H9 (cell line): ENCODE measurements at regions not wholly inside any gene's neighbourhood (a gene's known extent, or its start where the extent isn't known, plus 50 kb on each side); places are given as distances from the start of the nearest gene placed in this dataset.

Experiments
- DNase-seq: peaks from one replicate; pipeline ENCODE4 v3.0.0-alpha.2; 2017
- H2AFZ ChIP-seq: one replicate; pipeline ENCODE4 v1.6.1; 2013; ENCODE audit warnings: mild to moderate bottlenecking, low read length, control low read depth, moderate library complexity
- H2AK5ac ChIP-seq: 2 replicates; pipeline ENCODE4 v1.6.1; 2013; ENCODE audit warnings: low read length, control low read depth, mixed read lengths; ENCODE audit not compliant: insufficient read length
- H2BK120ac ChIP-seq: one replicate; pipeline ENCODE4 v1.6.1; 2013; ENCODE audit warnings: low read depth, mild to moderate bottlenecking, low read length, control low read depth, inconsistent platforms; ENCODE audit not compliant: poor library complexity, severe bottlenecking
- H2BK12ac ChIP-seq: 2 replicates; pipeline ENCODE4 v1.6.1; 2013; ENCODE audit warnings: low read length, control low read depth, mixed read lengths, low read depth; ENCODE audit not compliant: insufficient read length
- H2BK15ac ChIP-seq: 2 replicates; pipeline ENCODE4 v1.6.1; 2013; ENCODE audit warnings: low read depth, low read length, control low read depth
- H2BK20ac ChIP-seq: one replicate; pipeline ENCODE4 v1.6.1; 2013; ENCODE audit warnings: low read depth, mild to moderate bottlenecking, low read length, control low read depth, inconsistent platforms; ENCODE audit not compliant: poor library complexity, severe bottlenecking
- H2BK5ac ChIP-seq: 2 replicates; pipeline ENCODE4 v1.6.1; 2013; ENCODE audit warnings: low read length, control low read depth, mixed read lengths; ENCODE audit not compliant: insufficient read length
- H3K14ac ChIP-seq: 2 replicates; pipeline ENCODE4 v1.6.1; 2013; ENCODE audit warnings: low read length, control low read depth; ENCODE audit not compliant: insufficient read depth
- H3K18ac ChIP-seq: 2 replicates; pipeline ENCODE4 v1.6.1; 2013; ENCODE audit warnings: low read depth, mild to moderate bottlenecking, mixed read lengths, low read length, control low read depth; ENCODE audit not compliant: insufficient read length
- H3K23ac ChIP-seq: 2 replicates; pipeline ENCODE4 v1.6.1; 2013; ENCODE audit warnings: low read length, control low read depth, mixed read lengths, low read depth; ENCODE audit not compliant: insufficient read length
- H3K23me2 ChIP-seq: 2 replicates; pipeline ENCODE4 v1.6.1; 2013; ENCODE audit warnings: low read depth, mild to moderate bottlenecking, mixed read lengths, low read length, control low read depth; ENCODE audit not compliant: insufficient read length, poor library complexity, severe bottlenecking
- H3K27ac ChIP-seq: 2 replicates; pipeline ENCODE4 v1.5.1; 2013; ENCODE audit warnings: low read length, control low read depth, mixed read lengths, low read depth; ENCODE audit not compliant: insufficient read length
- H3K27me3 ChIP-seq: 2 replicates; pipeline ENCODE4 v1.6.1; 2013; ENCODE audit warnings: low read length, control low read depth, inconsistent platforms; ENCODE audit not compliant: insufficient read depth
- H3K4ac ChIP-seq: 2 replicates; pipeline ENCODE4 v1.6.1; 2013; ENCODE audit warnings: low read depth, mild to moderate bottlenecking, control low read depth, inconsistent platforms, low read length, moderate library complexity
- H3K4me1 ChIP-seq: 2 replicates; pipeline ENCODE4 v1.6.1; 2013; ENCODE audit warnings: low read length, control low read depth, inconsistent platforms; ENCODE audit not compliant: insufficient read depth
- H3K4me2 ChIP-seq: 2 replicates; pipeline ENCODE4 v1.6.1; 2013; ENCODE audit warnings: low read length, control low read depth, mixed read lengths; ENCODE audit not compliant: insufficient read length, insufficient read depth
- H3K56ac ChIP-seq: 2 replicates; pipeline ENCODE4 v1.6.1; 2013; ENCODE audit warnings: low read depth, mild to moderate bottlenecking, mixed read lengths, low read length, control low read depth; ENCODE audit not compliant: insufficient read length
- H3K79me1 ChIP-seq: 2 replicates; pipeline ENCODE4 v1.6.1; 2013; ENCODE audit warnings: low read depth, mild to moderate bottlenecking, moderate library complexity, low read length, control low read depth, inconsistent platforms; ENCODE audit not compliant: insufficient read depth, poor library complexity, severe bottlenecking
- H3K79me2 ChIP-seq: 2 replicates; pipeline ENCODE4 v1.6.1; 2013; ENCODE audit warnings: low read length, control low read depth, inconsistent platforms; ENCODE audit not compliant: insufficient read depth
- H3K9ac ChIP-seq: 2 replicates; pipeline ENCODE4 v1.6.1; 2013; ENCODE audit warnings: low read length, control low read depth, mixed read lengths; ENCODE audit not compliant: insufficient read length; ENCODE audit errors: extremely low read depth
- H3K9me3 ChIP-seq: one replicate; pipeline ENCODE4 v1.6.1; 2013; ENCODE audit warnings: low read depth, low read length, inconsistent platforms; ENCODE audit not compliant: control insufficient read depth
- H3T11ph ChIP-seq: one replicate; pipeline ENCODE4 v1.6.1; 2013; ENCODE audit warnings: mild to moderate bottlenecking, low read length, control low read depth, inconsistent platforms
- H4K20me1 ChIP-seq: one replicate; pipeline ENCODE4 v1.6.1; 2013; ENCODE audit not compliant: control insufficient read depth, insufficient read length, insufficient read depth
- H4K5ac ChIP-seq: 2 replicates; pipeline ENCODE4 v1.6.1; 2013; ENCODE audit warnings: low read depth, mild to moderate bottlenecking, mixed read lengths, low read length, control low read depth; ENCODE audit not compliant: insufficient read length
- H4K8ac ChIP-seq: replicated peaks from 2 replicates; pipeline ENCODE4 v1.6.1; 2013; ENCODE audit warnings: low read length, control low read depth, mixed read lengths, low read depth; ENCODE audit not compliant: insufficient read length
- H4K91ac ChIP-seq: 2 replicates; pipeline ENCODE4 v1.6.1; 2013; ENCODE audit warnings: low read depth, mild to moderate bottlenecking, moderate library complexity, mixed read lengths, low read length, control low read depth; ENCODE audit not compliant: insufficient read length
- H3K27ac Mint-ChIP-seq, 3 experiments: 2 replicates in 2 of 3; 3 replicates in 1 of 3; pipeline ENCODE4 v1.8.0; 2020 to 2021; ENCODE audit warnings: mixed read lengths in 3 of 3, mild to moderate bottlenecking in 1 of 3, moderate library complexity in 1 of 3
- H3K27me3 Mint-ChIP-seq: 2 replicates; pipeline ENCODE4 v1.8.0; 2021; ENCODE audit warnings: low read depth, mild to moderate bottlenecking, moderate library complexity, mixed read lengths
- H3K36me3 Mint-ChIP-seq, 3 experiments: 2 replicates in 2 of 3; 3 replicates in 1 of 3; pipeline ENCODE4 v1.8.0; 2020 to 2021; ENCODE audit warnings: low read depth in 3 of 3, mixed read lengths in 3 of 3; ENCODE audit not compliant: insufficient read depth in 1 of 3
- H3K4me1 Mint-ChIP-seq, 2 experiments: 2 replicates each; pipeline ENCODE4 v1.8.0; 2020; ENCODE audit warnings: mixed read lengths in 2 of 2
- H3K4me3 Mint-ChIP-seq, 2 experiments: 2 replicates in 1 of 2; 3 replicates in 1 of 2; pipeline ENCODE4 v1.8.0; 2020 to 2021; ENCODE audit warnings: mild to moderate bottlenecking in 2 of 2, mixed read lengths in 2 of 2, moderate library complexity in 1 of 2
- H3K9me3 Mint-ChIP-seq, 2 experiments: 2 replicates in 1 of 2; 3 replicates in 1 of 2; pipeline ENCODE4 v1.8.0; 2020; ENCODE audit warnings: mild to moderate bottlenecking in 2 of 2, mixed read lengths in 2 of 2, moderate library complexity in 1 of 2
- CTCF ChIP-seq: fragments of 200-600 bp; sonication (generic); conservative IDR thresholded peaks from 3 replicates; pipeline ENCODE4 v1.8.0; 2021; ENCODE audit warnings: antibody characterized with exemption, mild to moderate bottlenecking
- WGBS: extraction: QIAGEN DNeasy Blood & Tissue Kit; methylation state at CpG from one replicate; pipeline ENCODE4 v1.1.7; 2013; ENCODE audit warnings: missing lambda C conversion rate, low lambda C conversion rate, mixed read lengths; ENCODE audit not compliant: insufficient read length; ENCODE audit errors: extremely low coverage; 5-methylcytosine and 5-hydroxymethylcytosine counted together

GRCh38 chr3:28039234-28039633 is 202.2 kb upstream of the CMC1 start:
- Histone ChIP-seq H3K9me3 (no peaks in the 10 kb centered on the region), H3K23ac (no peak overlapping the region), H4K20me1 (no peaks in the 10 kb centered on the region), H3K4me1 (no peaks in the 10 kb centered on the region), H2BK20ac (no peak overlapping the region), H3K79me2 (no peaks in the 10 kb centered on the region), H3K56ac (no peak overlapping the region), H2BK15ac (no peak overlapping the region), H2AFZ (no peak overlapping the region), H4K5ac (no peak overlapping the region), H3K9ac (no peak overlapping the region), H3K14ac (no peak overlapping the region), H2BK5ac (no peak overlapping the region), H2BK12ac (no peak overlapping the region), H3K79me1 (no peaks in the 10 kb centered on the region), H2BK120ac (no peak overlapping the region), H3K23me2 (no peaks in the 10 kb centered on the region), H4K8ac (no peak overlapping the region), H4K91ac (no peak overlapping the region), H3K18ac (no peak overlapping the region), H3K27me3 (no peaks in the 10 kb centered on the region), H3K27ac (no peak overlapping the region), H3T11ph (no peak overlapping the region), H3K4ac (no peak overlapping the region), H2AK5ac (no peak overlapping the region), H3K4me2 (no peak overlapping the region)
- H3K4me1 Mint-ChIP-seq = peaks cover 11 to 14% of the 10 kb centered on the region in 2 experiments
- no peak overlapping the region for H3K27ac Mint-ChIP-seq
- TF ChIP-seq CTCF = no peak
- H3K9me3 Mint-ChIP-seq = peaks cover under 1 to 4% of the 10 kb centered on the region in 2 experiments; a peak in 4 of 5 replicates
- DNase-seq = no peak
- peaks cover 2% of the 10 kb centered on the region; the same call in 1 of the 2 replicates for H3K27me3 Mint-ChIP-seq
- WGBS = no CpG with 5 or more reads among the region's 3 CpGs
- H3K36me3 Mint-ChIP-seq = peaks cover 0 to 9% (median 7%) of the 10 kb centered on the region in 3 experiments; a peak in 5 of 7 replicates
- H3K4me3 Mint-ChIP-seq = no peak overlapping the region
